ENCODE measurements at regions not wholly inside any gene's neighbourhood (a gene's known extent, or its start where the extent isn't known, plus 50 kb on each side); places are given as distances from the start of the nearest gene placed in this dataset.

GRCh38 chrX:39361736-39362135 is 560.5 kb downstream of the MID1IP1 start:
- Histone ChIP-seq H3K27ac (no peak overlapping the region), H3K27me3 (no peaks in the 10 kb centered on the region), H3K36me3 (no peaks in the 10 kb centered on the region), H3K4me3 (no peak overlapping the region), H3K9me3 (no peaks in the 10 kb centered on the region), H3K4me1 (no peaks in the 10 kb centered on the region)
- DNase-seq (ENCODE audit: low spot score), result no peak
- no peak for TF ChIP-seq CTCF (IDR thresholded peaks at IDR 0.05)

- Histone ChIP-seq H3K9me3 (no peaks in the 10 kb centered on the region), H3K27ac (no peak overlapping the region), H3K4me1 (no peaks in the 10 kb centered on the region), H3K4me3 (no peak overlapping the region), H3K27me3 (no peaks in the 10 kb centered on the region), H3K36me3 (no peaks in the 10 kb centered on the region)
- no peak for TF ChIP-seq CTCF (IDR thresholded peaks at IDR 0.05)
- no peak for DNase-seq (ENCODE audit: low spot score)
Observed at GRCh38 chrX:39367416-39367815, 566.2 kb downstream of the MID1IP1 start.

- no peak for TF ChIP-seq CTCF (IDR thresholded peaks at IDR 0.05)
- Histone ChIP-seq H3K27me3 (no peaks in the 10 kb centered on the region), H3K27ac (no peak overlapping the region), H3K36me3 (no peaks in the 10 kb centered on the region), H3K9me3 (no peaks in the 10 kb centered on the region), H3K4me3 (no peak overlapping the region), H3K4me1 (no peaks in the 10 kb centered on the region)
- DNase-seq (ENCODE audit: low spot score), result no peak
Observed at GRCh38 chrX:39372115-39372514, 570.9 kb downstream of the MID1IP1 start.

- Histone ChIP-seq H3K27ac (no peak overlapping the region), H3K36me3 (no peaks in the 10 kb centered on the region), H3K27me3 (no peaks in the 10 kb centered on the region), H3K4me3 (no peak overlapping the region), H3K4me1 (no peaks in the 10 kb centered on the region), H3K9me3 (no peaks in the 10 kb centered on the region)
- TF ChIP-seq CTCF (IDR thresholded peaks at IDR 0.05), result no peak
- no peak for DNase-seq (ENCODE audit: low spot score)
Observed at GRCh38 chrX:39377157-39377556, 575.9 kb downstream of the MID1IP1 start.

GRCh38 chrX:39377773-39378172 is 576.5 kb downstream of the MID1IP1 start:
- Histone ChIP-seq H3K4me3 (no peak overlapping the region), H3K9me3 (no peaks in the 10 kb centered on the region), H3K36me3 (no peaks in the 10 kb centered on the region), H3K27ac (no peak overlapping the region), H3K27me3 (no peaks in the 10 kb centered on the region), H3K4me1 (no peaks in the 10 kb centered on the region)
- no peak for TF ChIP-seq CTCF (IDR thresholded peaks at IDR 0.05)
- DNase-seq (ENCODE audit: low spot score), result no peak

GRCh38 chrX:39381422-39381821 is 580.2 kb downstream of the MID1IP1 start:
- TF ChIP-seq CTCF (IDR thresholded peaks at IDR 0.05), result no peak
- Histone ChIP-seq H3K36me3 (no peaks in the 10 kb centered on the region), H3K27me3 (no peaks in the 10 kb centered on the region), H3K4me1 (no peaks in the 10 kb centered on the region), H3K4me3 (no peak overlapping the region), H3K9me3 (no peaks in the 10 kb centered on the region), H3K27ac (no peak overlapping the region)
- no peak for DNase-seq (ENCODE audit: low spot score)

Data from right atrium auricular region (tissue), 2 donors.